H9 (cell line): ENCODE measurements at regions not wholly inside any gene's neighbourhood (a gene's known extent, or its start where the extent isn't known, plus 50 kb on each side); places are given as distances from the start of the nearest gene placed in this dataset.
"Not testable (repeated sequence)": the region's sequence is repeated elsewhere in the genome, so short reads cannot be mapped to it uniquely, and the experiment has no call there.

ENCODE experiments used
- DNase-seq: peaks from one replicate; pipeline ENCODE4 v3.0.0-alpha.2; 2017
- H2AFZ ChIP-seq: one replicate; pipeline ENCODE4 v1.6.1; 2013; ENCODE audit warnings: mild to moderate bottlenecking, low read length, control low read depth, moderate library complexity
- H2AK5ac ChIP-seq: 2 replicates; pipeline ENCODE4 v1.6.1; 2013; ENCODE audit warnings: low read length, control low read depth, mixed read lengths; ENCODE audit not compliant: insufficient read length
- H2BK120ac ChIP-seq: one replicate; pipeline ENCODE4 v1.6.1; 2013; ENCODE audit warnings: low read depth, mild to moderate bottlenecking, low read length, control low read depth, inconsistent platforms; ENCODE audit not compliant: poor library complexity, severe bottlenecking
- H2BK12ac ChIP-seq: 2 replicates; pipeline ENCODE4 v1.6.1; 2013; ENCODE audit warnings: low read length, control low read depth, mixed read lengths, low read depth; ENCODE audit not compliant: insufficient read length
- H2BK15ac ChIP-seq: 2 replicates; pipeline ENCODE4 v1.6.1; 2013; ENCODE audit warnings: low read depth, low read length, control low read depth
- H2BK20ac ChIP-seq: one replicate; pipeline ENCODE4 v1.6.1; 2013; ENCODE audit warnings: low read depth, mild to moderate bottlenecking, low read length, control low read depth, inconsistent platforms; ENCODE audit not compliant: poor library complexity, severe bottlenecking
- H2BK5ac ChIP-seq: 2 replicates; pipeline ENCODE4 v1.6.1; 2013; ENCODE audit warnings: low read length, control low read depth, mixed read lengths; ENCODE audit not compliant: insufficient read length
- H3K14ac ChIP-seq: 2 replicates; pipeline ENCODE4 v1.6.1; 2013; ENCODE audit warnings: low read length, control low read depth; ENCODE audit not compliant: insufficient read depth
- H3K18ac ChIP-seq: 2 replicates; pipeline ENCODE4 v1.6.1; 2013; ENCODE audit warnings: low read depth, mild to moderate bottlenecking, mixed read lengths, low read length, control low read depth; ENCODE audit not compliant: insufficient read length
- H3K23ac ChIP-seq: 2 replicates; pipeline ENCODE4 v1.6.1; 2013; ENCODE audit warnings: low read length, control low read depth, mixed read lengths, low read depth; ENCODE audit not compliant: insufficient read length
- H3K23me2 ChIP-seq: 2 replicates; pipeline ENCODE4 v1.6.1; 2013; ENCODE audit warnings: low read depth, mild to moderate bottlenecking, mixed read lengths, low read length, control low read depth; ENCODE audit not compliant: insufficient read length, poor library complexity, severe bottlenecking
- H3K27ac ChIP-seq: 2 replicates; pipeline ENCODE4 v1.5.1; 2013; ENCODE audit warnings: low read length, control low read depth, mixed read lengths, low read depth; ENCODE audit not compliant: insufficient read length
- H3K27me3 ChIP-seq: 2 replicates; pipeline ENCODE4 v1.6.1; 2013; ENCODE audit warnings: low read length, control low read depth, inconsistent platforms; ENCODE audit not compliant: insufficient read depth
- H3K4ac ChIP-seq: 2 replicates; pipeline ENCODE4 v1.6.1; 2013; ENCODE audit warnings: low read depth, mild to moderate bottlenecking, control low read depth, inconsistent platforms, low read length, moderate library complexity
- H3K4me1 ChIP-seq: 2 replicates; pipeline ENCODE4 v1.6.1; 2013; ENCODE audit warnings: low read length, control low read depth, inconsistent platforms; ENCODE audit not compliant: insufficient read depth
- H3K4me2 ChIP-seq: 2 replicates; pipeline ENCODE4 v1.6.1; 2013; ENCODE audit warnings: low read length, control low read depth, mixed read lengths; ENCODE audit not compliant: insufficient read length, insufficient read depth
- H3K56ac ChIP-seq: 2 replicates; pipeline ENCODE4 v1.6.1; 2013; ENCODE audit warnings: low read depth, mild to moderate bottlenecking, mixed read lengths, low read length, control low read depth; ENCODE audit not compliant: insufficient read length
- H3K79me1 ChIP-seq: 2 replicates; pipeline ENCODE4 v1.6.1; 2013; ENCODE audit warnings: low read depth, mild to moderate bottlenecking, moderate library complexity, low read length, control low read depth, inconsistent platforms; ENCODE audit not compliant: insufficient read depth, poor library complexity, severe bottlenecking
- H3K79me2 ChIP-seq: 2 replicates; pipeline ENCODE4 v1.6.1; 2013; ENCODE audit warnings: low read length, control low read depth, inconsistent platforms; ENCODE audit not compliant: insufficient read depth
- H3K9ac ChIP-seq: 2 replicates; pipeline ENCODE4 v1.6.1; 2013; ENCODE audit warnings: low read length, control low read depth, mixed read lengths; ENCODE audit not compliant: insufficient read length; ENCODE audit errors: extremely low read depth
- H3K9me3 ChIP-seq: one replicate; pipeline ENCODE4 v1.6.1; 2013; ENCODE audit warnings: low read depth, low read length, inconsistent platforms; ENCODE audit not compliant: control insufficient read depth
- H3T11ph ChIP-seq: one replicate; pipeline ENCODE4 v1.6.1; 2013; ENCODE audit warnings: mild to moderate bottlenecking, low read length, control low read depth, inconsistent platforms
- H4K20me1 ChIP-seq: one replicate; pipeline ENCODE4 v1.6.1; 2013; ENCODE audit not compliant: control insufficient read depth, insufficient read length, insufficient read depth
- H4K5ac ChIP-seq: 2 replicates; pipeline ENCODE4 v1.6.1; 2013; ENCODE audit warnings: low read depth, mild to moderate bottlenecking, mixed read lengths, low read length, control low read depth; ENCODE audit not compliant: insufficient read length
- H4K8ac ChIP-seq: replicated peaks from 2 replicates; pipeline ENCODE4 v1.6.1; 2013; ENCODE audit warnings: low read length, control low read depth, mixed read lengths, low read depth; ENCODE audit not compliant: insufficient read length
- H4K91ac ChIP-seq: 2 replicates; pipeline ENCODE4 v1.6.1; 2013; ENCODE audit warnings: low read depth, mild to moderate bottlenecking, moderate library complexity, mixed read lengths, low read length, control low read depth; ENCODE audit not compliant: insufficient read length
- H3K27ac Mint-ChIP-seq, 3 experiments: 2 replicates in 2 of 3; 3 replicates in 1 of 3; pipeline ENCODE4 v1.8.0; 2020 to 2021; ENCODE audit warnings: mixed read lengths in 3 of 3, mild to moderate bottlenecking in 1 of 3, moderate library complexity in 1 of 3
- H3K27me3 Mint-ChIP-seq: 2 replicates; pipeline ENCODE4 v1.8.0; 2021; ENCODE audit warnings: low read depth, mild to moderate bottlenecking, moderate library complexity, mixed read lengths
- H3K36me3 Mint-ChIP-seq, 3 experiments: 2 replicates in 2 of 3; 3 replicates in 1 of 3; pipeline ENCODE4 v1.8.0; 2020 to 2021; ENCODE audit warnings: low read depth in 3 of 3, mixed read lengths in 3 of 3; ENCODE audit not compliant: insufficient read depth in 1 of 3
- H3K4me1 Mint-ChIP-seq, 2 experiments: 2 replicates each; pipeline ENCODE4 v1.8.0; 2020; ENCODE audit warnings: mixed read lengths in 2 of 2
- H3K4me3 Mint-ChIP-seq, 2 experiments: 2 replicates in 1 of 2; 3 replicates in 1 of 2; pipeline ENCODE4 v1.8.0; 2020 to 2021; ENCODE audit warnings: mild to moderate bottlenecking in 2 of 2, mixed read lengths in 2 of 2, moderate library complexity in 1 of 2
- H3K9me3 Mint-ChIP-seq, 2 experiments: 2 replicates in 1 of 2; 3 replicates in 1 of 2; pipeline ENCODE4 v1.8.0; 2020; ENCODE audit warnings: mild to moderate bottlenecking in 2 of 2, mixed read lengths in 2 of 2, moderate library complexity in 1 of 2
- CTCF ChIP-seq: fragments of 200-600 bp; sonication (generic); conservative IDR thresholded peaks from 3 replicates; pipeline ENCODE4 v1.8.0; 2021; ENCODE audit warnings: antibody characterized with exemption, mild to moderate bottlenecking
- whole genome bisulfite sequencing: extraction: QIAGEN DNeasy Blood & Tissue Kit; methylation state at CpG from one replicate; pipeline ENCODE4 v1.1.7; 2013; ENCODE audit warnings: missing lambda C conversion rate, low lambda C conversion rate, mixed read lengths; ENCODE audit not compliant: insufficient read length; ENCODE audit errors: extremely low coverage; 5-methylcytosine and 5-hydroxymethylcytosine counted together

- no peak overlapping the region for H4K5ac ChIP-seq
- H2AFZ ChIP-seq, result no peak overlapping the region
- H3K27ac ChIP-seq, result no peak overlapping the region
- no peak overlapping the region for H3K4me2 ChIP-seq
- Mint-ChIP-seq H3K27ac (no peak overlapping the region), H3K4me1 (no peaks in the 10 kb centered on the region), H3K27me3 (no peaks in the 10 kb centered on the region), H3K9me3 (peaks cover 0 to 3% of the 10 kb centered on the region in 2 experiments; a peak in 1 of 5 replicates), H3K36me3 (peaks cover 0 to 2% (median 0%) of the 10 kb centered on the region in 3 experiments; a peak in 1 of 7 replicates), H3K4me3 (no peak overlapping the region)
- no peak overlapping the region for H3T11ph ChIP-seq
- H2BK20ac ChIP-seq, result no peak overlapping the region
- H4K20me1 ChIP-seq, result no peaks in the 10 kb centered on the region
- H2AK5ac ChIP-seq, result no peak overlapping the region
- no peak overlapping the region for H3K4ac ChIP-seq
- no peaks in the 10 kb centered on the region for H3K79me2 ChIP-seq
- no peak overlapping the region for H3K56ac ChIP-seq
- no peak overlapping the region for H3K9ac ChIP-seq
- H3K14ac ChIP-seq, result no peak overlapping the region
- TF ChIP-seq CTCF, result no peak
- DNase-seq, result no peak
- H3K27me3 ChIP-seq, result no peaks in the 10 kb centered on the region
- no peaks in the 10 kb centered on the region for H3K23me2 ChIP-seq
- no peak overlapping the region for H2BK120ac ChIP-seq
- no peaks in the 10 kb centered on the region for H3K9me3 ChIP-seq
- no peak overlapping the region for H2BK12ac ChIP-seq
- no peak overlapping the region for H2BK15ac ChIP-seq
- H3K23ac ChIP-seq, result no peak overlapping the region
- no peak overlapping the region for H3K18ac ChIP-seq
- H2BK5ac ChIP-seq, result no peak overlapping the region
- H4K8ac ChIP-seq, result no peak overlapping the region
- no peaks in the 10 kb centered on the region for H3K79me1 ChIP-seq
- no peaks in the 10 kb centered on the region for H3K4me1 ChIP-seq
- H4K91ac ChIP-seq, result no peak overlapping the region
Measured at GRCh38 chr4:45215976-45216542, 489.7 kb upstream of the GNPDA2 start.

GRCh38 chr4:45208476-45208875 lies 482.1 kb upstream of the GNPDA2 start:
- not testable (repeated sequence) for H2BK5ac ChIP-seq, H3K4ac ChIP-seq, H4K20me1 ChIP-seq, H2BK120ac ChIP-seq, H4K5ac ChIP-seq, H3K4me1 Mint-ChIP-seq, H3K79me1 ChIP-seq, H3K79me2 ChIP-seq, DNase-seq, H3K4me2 ChIP-seq, H2BK12ac ChIP-seq, H2AK5ac ChIP-seq, H3K9me3 ChIP-seq, H3K14ac ChIP-seq, H3K4me1 ChIP-seq, H4K91ac ChIP-seq, H3T11ph ChIP-seq, H3K18ac ChIP-seq, H3K23ac ChIP-seq, H3K23me2 ChIP-seq, H2BK20ac ChIP-seq, H3K27ac ChIP-seq, H2BK15ac ChIP-seq, H3K27ac Mint-ChIP-seq, H4K8ac ChIP-seq, H3K9ac ChIP-seq, H3K27me3 Mint-ChIP-seq, H3K27me3 ChIP-seq, H3K4me3 Mint-ChIP-seq, H3K56ac ChIP-seq, H2AFZ ChIP-seq
- Mint-ChIP-seq H3K36me3 (peaks cover 8 to 16% (median 14%) of the 10 kb centered on the region in 3 experiments; a peak in 6 of 7 replicates), H3K9me3 (peaks cover 16 to 19% of the 10 kb centered on the region in 2 experiments)
- 100% methylated on average over 1 of the region's 21 CpGs for WGBS
